Right lobe of liver (tissue), 6 donors: ENCODE measurements at regions not wholly inside any gene's neighbourhood (a gene's known extent, or its start where the extent isn't known, plus 50 kb on each side); places are given as distances from the start of the nearest gene placed in this dataset.

Experiments
- ATAC-seq, 4 donors: fragments of 200-7000 bp; cut with Tn5 transposase; one replicate each; pipeline ENCODE4 v1.9.1; 2020; ENCODE audit warnings: mild to moderate bottlenecking in 4 of 4, moderate library complexity in 4 of 4
- DNase-seq, 3 donors: peaks; one replicate each; pipeline ENCODE4 v3.0.0-alpha.2; 2020
- H3K27ac ChIP-seq, 3 donors: fragments of 200-600 bp; one replicate each; pipeline ENCODE4 v1.8.0; 2022
- H3K27me3 ChIP-seq, 2 donors: fragments of 200-600 bp; one replicate each; pipeline ENCODE4 v1.8.0; 2022
- H3K36me3 ChIP-seq, 4 donors: fragments of 200-600 bp; sonication (generic) in 1 of 4; one replicate each; pipeline versions ENCODE4 v1.5.1 to v1.8.0; 2017 to 2022; ENCODE audit warnings: control low read depth in 1 of 4
- H3K4me1 ChIP-seq, 4 donors: fragments of 200-600 bp; sonication (generic) in 1 of 4; one replicate each; pipeline versions ENCODE4 v1.5.1 to v1.8.0; 2017 to 2022; ENCODE audit warnings: control low read depth in 1 of 4
- H3K4me3 ChIP-seq, 3 donors: fragments of 200-600 bp; one replicate each; pipeline ENCODE4 v1.8.0; 2022
- H3K9me3 ChIP-seq, 4 donors: fragments of 200-600 bp; sonication (generic) in 1 of 4; one replicate each; pipeline versions ENCODE4 v1.5.1 to v1.8.0; 2017 to 2022; ENCODE audit warnings: control low read depth in 1 of 4
- POLR2A ChIP-seq: fragments of 450-650 bp; IDR thresholded peaks from one replicate; pipeline ENCODE4 v1.6.1; 2017; ENCODE audit warnings: antibody characterized with exemption, mild to moderate bottlenecking
- WGBS: methylation state at CpG from one replicate; pipeline ENCODE4 v1.1.6; 2018; ENCODE audit warnings: low coverage, low lambda C conversion rate; ENCODE audit not compliant: insufficient coverage; ENCODE audit errors: missing lambda C conversion rate; 5-methylcytosine and 5-hydroxymethylcytosine counted together
- intact Hi-C, 2 donors: fragments of 100-400 bp; cut with DNase I; formaldehyde crosslinking; loops; one replicate each; pipeline versions ENCODE4 v1.11.2 to v1.14.1; 2022
- TF ChIP-seq, protein P1 (sequence below), 4 donors: fragments of 200-600 bp in 3 of 4; fragments of 450-650 bp in 1 of 4; IDR thresholded peaks; one replicate each; pipeline versions ENCODE4 v1.5.1 to v1.8.0; 2016 to 2022; ENCODE audit warnings: antibody characterized with exemption in 4 of 4, mild to moderate bottlenecking in 2 of 4
- donor health status: DM: no; HTN: yes; CAD: no.
- donor health status: DM: no; HTN: no; CAD: no.
- donor health status: DM: no; HTN: no; CAD: no.
- donor health status: DM: no; HTN: yes; CAD: no.
- donor health status: DM: no; HTN: yes; CAD: no.

DNA sequence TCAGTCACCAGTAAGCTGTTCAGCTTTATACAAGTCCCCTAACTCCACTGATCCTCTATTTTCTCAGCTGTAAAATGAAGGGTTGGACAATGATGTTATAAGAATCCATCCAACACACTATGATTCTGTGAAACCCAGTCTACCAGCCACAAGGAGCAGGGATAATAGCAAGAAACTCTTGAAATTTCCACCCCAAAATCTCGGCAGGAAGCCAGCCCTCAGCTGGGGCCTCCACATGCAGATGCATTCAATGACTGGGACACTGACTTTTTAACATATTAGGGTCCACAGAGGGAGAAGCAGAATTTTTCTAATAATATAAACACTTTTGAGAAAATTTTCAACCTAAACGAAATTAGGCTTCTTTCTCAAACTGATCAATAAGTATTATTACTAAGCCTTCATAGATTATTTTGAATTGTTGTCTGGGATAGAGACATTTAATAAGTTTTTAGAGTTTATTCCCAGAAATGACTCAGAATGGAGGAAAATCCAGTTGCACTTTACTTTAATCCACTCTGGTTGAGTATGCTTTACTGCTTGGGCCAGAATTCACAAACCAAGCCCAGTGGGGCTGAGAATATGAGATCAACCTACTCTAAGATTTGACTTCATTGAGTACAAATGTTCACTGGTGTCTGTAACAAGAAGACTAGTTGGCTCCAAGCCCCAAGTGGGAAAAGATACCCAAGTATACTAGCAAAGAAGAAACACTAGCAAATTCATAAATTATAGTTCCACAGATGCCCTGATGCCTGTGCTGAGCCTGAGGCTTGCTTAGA, 168.6 kb downstream of the C7orf25 start:
- Histone ChIP-seq H3K27ac (no peak overlapping the region), H3K27me3 (no peaks in the 10 kb centered on the region), H3K4me1 (no peaks in the 10 kb centered on the region), H3K4me3 (no peak overlapping the region), H3K36me3 (no peaks in the 10 kb centered on the region), H3K9me3 (no peaks in the 10 kb centered on the region)
- 33% methylated on average over 2 of the region's 2 CpGs for WGBS
- intact Hi-C loops, result no loop called here
- ATAC-seq (no peak), DNase-seq (no peak)
- TF ChIP-seq, protein P1, sequence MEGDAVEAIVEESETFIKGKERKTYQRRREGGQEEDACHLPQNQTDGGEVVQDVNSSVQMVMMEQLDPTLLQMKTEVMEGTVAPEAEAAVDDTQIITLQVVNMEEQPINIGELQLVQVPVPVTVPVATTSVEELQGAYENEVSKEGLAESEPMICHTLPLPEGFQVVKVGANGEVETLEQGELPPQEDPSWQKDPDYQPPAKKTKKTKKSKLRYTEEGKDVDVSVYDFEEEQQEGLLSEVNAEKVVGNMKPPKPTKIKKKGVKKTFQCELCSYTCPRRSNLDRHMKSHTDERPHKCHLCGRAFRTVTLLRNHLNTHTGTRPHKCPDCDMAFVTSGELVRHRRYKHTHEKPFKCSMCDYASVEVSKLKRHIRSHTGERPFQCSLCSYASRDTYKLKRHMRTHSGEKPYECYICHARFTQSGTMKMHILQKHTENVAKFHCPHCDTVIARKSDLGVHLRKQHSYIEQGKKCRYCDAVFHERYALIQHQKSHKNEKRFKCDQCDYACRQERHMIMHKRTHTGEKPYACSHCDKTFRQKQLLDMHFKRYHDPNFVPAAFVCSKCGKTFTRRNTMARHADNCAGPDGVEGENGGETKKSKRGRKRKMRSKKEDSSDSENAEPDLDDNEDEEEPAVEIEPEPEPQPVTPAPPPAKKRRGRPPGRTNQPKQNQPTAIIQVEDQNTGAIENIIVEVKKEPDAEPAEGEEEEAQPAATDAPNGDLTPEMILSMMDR (IDR thresholded peaks at IDR 0.05), result no peak
- TF ChIP-seq POLR2A, result no peak

DNA sequence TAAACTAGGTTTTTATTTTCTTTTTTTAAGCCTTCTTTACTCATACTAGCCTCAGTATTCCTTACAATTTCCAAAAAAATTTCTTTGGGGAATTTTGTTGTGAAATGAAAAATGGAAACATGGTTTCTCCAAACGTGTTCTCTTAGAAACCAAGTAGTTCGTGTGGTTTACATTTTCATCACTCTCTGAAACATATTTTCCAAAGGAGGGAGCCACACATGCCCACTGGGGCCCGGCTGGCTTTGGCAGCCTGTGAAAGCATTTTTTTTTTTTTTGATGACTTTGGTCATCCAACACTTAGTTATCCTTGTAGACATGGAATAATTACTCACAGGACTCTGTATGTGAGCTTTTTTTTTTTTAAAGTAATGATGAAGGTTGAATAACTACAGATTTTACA, 169.6 kb downstream of the C7orf25 start:
- no peaks in the 10 kb centered on the region for H3K27me3 ChIP-seq
- intact Hi-C loops, result no loop called here
- H3K36me3 ChIP-seq, result no peaks in the 10 kb centered on the region
- no peaks in the 10 kb centered on the region for H3K9me3 ChIP-seq
- no peak overlapping the region for H3K27ac ChIP-seq
- no peak overlapping the region for H3K4me3 ChIP-seq
- ATAC-seq, result no peak
- H3K4me1 ChIP-seq, result no peaks in the 10 kb centered on the region
- DNase-seq, result no peak
- 24% methylated on average over 3 of the region's 3 CpGs for WGBS
- TF ChIP-seq, protein P1 (IDR thresholded peaks at IDR 0.05), result no peak
- no peak for TF ChIP-seq POLR2A

DNA sequence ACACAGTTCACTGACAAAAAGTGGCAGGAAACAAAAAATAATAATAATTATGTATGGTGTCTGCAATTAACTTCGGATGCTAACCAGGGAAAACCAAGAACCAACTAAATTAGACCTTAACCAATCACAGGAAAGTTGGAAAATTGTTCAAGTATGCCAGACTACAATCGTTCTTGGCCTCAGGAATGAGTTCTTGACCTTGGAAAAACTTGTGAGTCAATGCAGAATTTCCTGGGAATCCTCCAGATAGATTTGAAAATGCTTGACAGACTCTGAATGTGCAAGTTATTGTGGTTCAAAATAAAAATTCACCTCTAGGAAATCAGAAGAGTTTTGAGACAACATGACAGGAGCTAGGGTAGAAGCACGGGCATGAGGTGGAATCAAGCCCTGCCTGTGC, 171.5 kb downstream of the C7orf25 start:
- DNase-seq, result no peak
- ATAC-seq, result no peak
- Histone ChIP-seq H3K4me3 (no peak overlapping the region), H3K4me1 (no peaks in the 10 kb centered on the region), H3K36me3 (no peaks in the 10 kb centered on the region), H3K27me3 (no peaks in the 10 kb centered on the region), H3K9me3 (no peaks in the 10 kb centered on the region), H3K27ac (no peak overlapping the region)
- TF ChIP-seq POLR2A, result no peak
- TF ChIP-seq, protein P1 (IDR thresholded peaks at IDR 0.05), result no peak
- intact Hi-C loops, result no loop called here
- 28% methylated on average over 3 of the region's 3 CpGs for WGBS

DNA sequence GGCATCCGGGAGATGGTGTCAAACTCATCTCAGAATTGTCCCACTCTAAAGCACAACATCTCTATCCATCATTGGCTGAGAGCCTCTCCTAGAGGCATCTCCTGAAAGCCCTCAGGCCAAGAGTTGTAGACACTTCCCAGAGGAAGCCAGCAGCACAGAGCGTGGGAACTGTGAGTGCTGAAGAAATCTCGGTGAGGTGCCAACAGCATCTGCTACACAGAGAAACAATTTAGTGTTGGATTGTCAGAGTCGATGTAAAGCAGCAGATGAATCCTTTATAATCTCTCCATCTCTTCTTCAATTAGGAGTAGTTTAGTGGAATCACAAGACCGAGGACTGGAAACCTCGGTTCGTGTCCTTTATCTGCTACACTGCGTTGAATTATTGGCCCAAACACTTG, 172.2 kb downstream of the C7orf25 start:
- no peak for TF ChIP-seq POLR2A
- TF ChIP-seq, protein P1 (IDR thresholded peaks at IDR 0.05), result no peak
- Histone ChIP-seq H3K4me1 (no peaks in the 10 kb centered on the region), H3K36me3 (no peaks in the 10 kb centered on the region), H3K27me3 (no peaks in the 10 kb centered on the region), H3K9me3 (no peaks in the 10 kb centered on the region), H3K4me3 (no peak overlapping the region), H3K27ac (no peak overlapping the region)
- DNase-seq, result no peak
- 45% methylated on average over 7 of the region's 8 CpGs for WGBS
- intact Hi-C loops, result no loop called here
- no peak for ATAC-seq
